NCI-H1436 treated with DMSO at 0.1 percent for 48 hours (cell line): ENCODE measurements at regions not wholly inside any gene's neighbourhood (a gene's known extent, or its start where the extent isn't known, plus 50 kb on each side); places are given as distances from the start of the nearest gene placed in this dataset.

ENCODE experiments used
- DNase-seq: peaks from one replicate; lab custom pipeline; 2025; lab: John Stamatoyannopoulos, UW

GRCh38 chr22:26732284-26732683 lies 74.9 kb downstream of the MIAT start:
- DNase-seq = no peak

DNA sequence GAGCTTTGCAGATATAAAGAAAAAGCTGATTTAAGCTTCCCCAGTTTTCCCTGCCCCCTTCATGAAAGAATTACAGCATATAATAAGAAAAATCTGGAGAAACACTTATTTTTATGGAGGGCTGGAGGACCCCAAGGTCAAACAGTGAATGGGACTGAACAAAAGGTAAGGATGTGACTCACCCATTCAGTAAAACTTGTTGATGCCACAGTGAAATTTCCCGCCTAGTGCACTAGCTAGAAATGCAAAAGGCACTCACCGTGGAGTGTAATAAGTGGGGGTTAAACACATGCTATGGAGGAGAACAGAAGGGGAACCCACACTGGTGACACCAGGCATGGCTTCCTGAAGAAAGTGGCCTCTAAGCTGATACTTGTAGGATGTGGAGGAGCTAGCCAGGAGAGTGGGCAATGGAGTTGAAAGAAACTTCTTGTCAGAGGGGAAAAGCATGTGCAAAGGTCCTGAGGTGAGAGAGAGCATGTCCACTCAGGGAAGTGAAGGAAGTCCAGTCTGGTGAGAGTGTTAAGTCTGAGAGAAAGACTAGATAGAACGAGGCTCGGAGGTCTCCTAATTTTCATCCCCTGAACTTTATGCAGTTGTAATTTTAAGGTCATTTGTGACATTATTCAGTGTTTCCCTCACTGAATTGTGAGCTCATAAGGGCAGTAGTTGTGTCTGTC lies 77.1 kb downstream of the MIAT start:
- no peak for DNase-seq

DNA sequence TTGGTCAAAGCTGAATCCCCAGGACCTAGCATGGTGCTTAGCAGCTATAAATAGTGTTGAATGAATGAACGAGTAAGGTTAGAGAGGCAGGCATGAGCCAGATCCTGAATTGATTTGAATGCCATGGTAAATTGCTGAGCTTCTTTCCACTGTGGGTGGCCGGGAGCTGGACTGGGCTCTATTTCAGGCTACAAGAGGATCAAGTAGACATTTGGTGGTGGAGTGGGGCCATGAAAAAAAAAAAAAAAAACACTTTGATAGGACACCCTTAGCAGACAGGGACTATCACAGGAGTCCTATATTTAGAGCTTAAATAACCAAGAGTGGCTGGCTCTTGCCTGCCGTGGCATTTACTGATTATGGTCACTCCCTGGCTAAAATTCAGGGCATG lies 77.6 kb downstream of the MIAT start:
- no peak for DNase-seq

GRCh38 chr22:26737262-26737661 lies 79.9 kb downstream of the MIAT start:
- DNase-seq = no peak

GRCh38 chr22:26740253-26740652 lies 82.9 kb downstream of the MIAT start:
- no peak for DNase-seq

DNA sequence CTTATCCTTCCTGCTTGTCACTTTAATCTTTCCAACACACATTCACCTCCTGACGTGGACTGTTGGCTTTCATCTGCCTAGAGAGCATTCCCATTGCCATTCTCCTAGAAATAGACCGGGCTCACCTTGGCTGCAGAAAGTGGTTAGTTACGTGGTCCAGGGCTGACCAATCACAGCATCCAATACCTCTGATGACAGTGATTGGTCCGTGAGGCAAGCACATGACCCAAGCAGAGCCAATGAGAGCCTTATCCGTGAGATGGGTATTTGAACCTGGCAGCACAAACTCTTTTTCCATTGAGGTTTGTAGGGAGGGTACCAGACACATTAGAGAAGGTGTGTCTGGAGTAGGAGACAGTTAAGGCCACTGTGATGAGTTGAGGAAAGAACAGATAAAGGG lies 85.8 kb downstream of the MIAT start:
- DNase-seq = no peak

DNA sequence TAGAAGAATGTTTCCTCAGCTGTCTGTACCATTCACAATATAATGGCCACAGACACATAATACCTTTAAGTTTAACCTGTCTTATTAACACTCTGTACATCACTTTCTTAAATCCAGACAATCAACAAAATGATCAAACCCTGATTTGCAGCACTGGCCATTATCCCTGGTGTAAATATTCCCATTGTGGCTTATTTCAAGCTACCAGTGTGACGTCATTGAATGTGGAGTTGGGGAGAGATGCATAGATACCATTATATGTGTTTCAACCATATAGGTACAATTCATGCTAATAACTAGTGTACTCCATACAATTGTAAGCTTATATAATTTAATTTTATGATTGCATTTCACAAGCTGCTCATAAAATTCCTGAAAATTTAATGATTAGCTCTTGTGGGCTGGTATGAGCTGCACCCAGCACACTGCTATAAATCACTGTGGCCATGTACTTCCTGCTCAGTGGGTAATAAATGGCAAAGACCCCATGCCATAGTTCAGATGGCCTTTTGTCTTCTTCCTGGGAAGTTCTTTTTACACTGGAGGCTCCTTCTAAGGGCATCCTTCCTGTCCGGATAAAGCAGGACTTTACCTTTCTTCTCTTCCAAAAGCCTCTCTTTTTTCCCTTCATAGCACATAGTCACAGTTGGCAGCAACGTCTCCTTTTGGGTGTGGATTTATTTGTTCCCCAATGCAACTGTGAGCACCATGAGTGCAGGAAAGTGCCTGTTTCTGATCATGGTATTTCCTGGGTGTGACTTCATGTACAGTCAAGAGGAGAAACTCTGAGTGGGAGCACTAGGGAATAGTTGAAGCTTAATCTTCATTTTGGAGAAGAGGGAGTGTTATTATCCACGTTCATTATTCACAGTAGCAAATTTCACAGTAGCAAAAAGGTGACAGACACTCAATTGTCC lies 87.8 kb downstream of the MIAT start:
- DNase-seq = no peak

DNA sequence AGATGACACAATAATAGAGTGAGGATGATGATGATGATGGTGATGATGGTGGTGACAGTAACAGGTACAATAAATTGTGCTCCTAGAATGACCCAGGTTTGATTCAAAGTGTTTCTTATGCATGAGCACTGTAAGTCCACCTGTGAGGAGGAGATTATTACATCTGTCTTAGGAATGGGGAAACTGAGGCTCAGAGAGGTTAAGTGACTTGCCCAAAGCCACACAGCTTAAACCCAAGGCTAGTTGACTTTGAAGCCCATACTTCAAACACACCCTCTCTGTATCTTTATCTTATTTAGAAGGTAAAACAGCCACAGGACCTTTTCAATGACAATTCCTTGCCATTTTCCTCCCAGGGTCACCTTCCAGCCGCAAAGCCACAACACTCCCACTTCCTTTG lies 88.9 kb downstream of the MIAT start:
- no peak for DNase-seq

GRCh38 chr22:26748845-26749244 lies 91.5 kb downstream of the MIAT start:
- no peak for DNase-seq

DNA sequence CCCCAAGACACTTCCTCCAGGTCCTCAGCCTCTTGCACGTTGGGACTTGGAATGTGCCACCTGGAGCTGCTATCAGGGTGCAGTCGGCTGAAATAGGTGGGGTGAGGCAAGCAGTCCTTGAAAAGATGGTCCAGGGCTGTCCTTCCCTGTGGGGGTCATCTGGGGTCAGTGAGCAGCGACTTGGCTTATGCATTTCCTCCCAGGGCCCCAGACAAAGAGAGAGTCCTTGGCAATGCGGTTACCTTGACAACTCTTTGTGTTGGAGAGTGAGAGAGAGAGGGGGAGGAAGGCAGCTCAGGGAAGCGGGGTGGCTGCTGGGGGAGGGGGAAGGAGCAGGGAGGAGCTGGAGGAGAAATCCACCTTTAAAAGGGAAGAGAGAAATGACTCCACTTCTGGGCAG lies 93.8 kb downstream of the MIAT start:
- no peak for DNase-seq

DNA sequence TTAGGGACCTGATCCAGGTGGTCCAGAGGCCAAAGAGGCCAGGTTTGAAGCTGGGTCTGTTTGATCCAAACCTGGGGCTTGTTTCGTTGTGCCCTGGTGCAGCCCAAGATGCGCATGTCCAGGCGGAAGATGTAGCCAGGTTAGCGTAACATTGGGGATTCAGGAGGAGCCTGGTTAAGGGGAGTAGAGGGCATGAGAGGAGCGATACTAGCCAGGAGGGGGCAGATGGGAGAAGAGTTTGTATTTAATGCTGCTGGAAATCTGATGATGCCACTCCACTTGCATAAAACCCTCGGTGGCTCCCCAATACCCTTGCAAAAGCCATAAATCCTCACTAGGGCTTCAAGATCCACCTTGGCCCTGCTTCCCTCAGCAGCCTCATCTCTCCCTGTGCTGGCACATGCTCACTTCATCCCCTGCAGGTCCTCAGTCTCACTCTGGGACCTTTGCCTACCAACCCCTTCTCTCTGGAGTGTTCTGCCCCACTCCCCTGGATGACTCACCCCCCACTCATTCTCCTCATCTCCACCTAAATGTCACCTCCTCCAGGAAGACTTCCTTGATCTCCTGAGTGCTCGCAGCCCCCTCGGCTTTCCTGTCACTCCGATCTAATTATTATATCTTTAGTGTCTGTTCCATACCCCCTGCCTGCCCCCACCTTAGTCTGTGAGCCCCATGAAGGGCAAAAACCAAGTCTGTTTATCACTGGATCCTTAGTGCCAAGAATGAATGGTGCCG lies 95.9 kb downstream of the MIAT start:
- DNase-seq = no peak

GRCh38 chr22:26756675-26757293 lies 99.4 kb downstream of the MIAT start:
- DNase-seq = no peak

- DNase-seq = no peak
Observed at GRCh38 chr22:26757496-26757895, 100.1 kb downstream of the MIAT start.

GRCh38 chr22:26762503-26763472 lies 105.4 kb downstream of the MIAT start:
- DNase-seq = no peak

DNA sequence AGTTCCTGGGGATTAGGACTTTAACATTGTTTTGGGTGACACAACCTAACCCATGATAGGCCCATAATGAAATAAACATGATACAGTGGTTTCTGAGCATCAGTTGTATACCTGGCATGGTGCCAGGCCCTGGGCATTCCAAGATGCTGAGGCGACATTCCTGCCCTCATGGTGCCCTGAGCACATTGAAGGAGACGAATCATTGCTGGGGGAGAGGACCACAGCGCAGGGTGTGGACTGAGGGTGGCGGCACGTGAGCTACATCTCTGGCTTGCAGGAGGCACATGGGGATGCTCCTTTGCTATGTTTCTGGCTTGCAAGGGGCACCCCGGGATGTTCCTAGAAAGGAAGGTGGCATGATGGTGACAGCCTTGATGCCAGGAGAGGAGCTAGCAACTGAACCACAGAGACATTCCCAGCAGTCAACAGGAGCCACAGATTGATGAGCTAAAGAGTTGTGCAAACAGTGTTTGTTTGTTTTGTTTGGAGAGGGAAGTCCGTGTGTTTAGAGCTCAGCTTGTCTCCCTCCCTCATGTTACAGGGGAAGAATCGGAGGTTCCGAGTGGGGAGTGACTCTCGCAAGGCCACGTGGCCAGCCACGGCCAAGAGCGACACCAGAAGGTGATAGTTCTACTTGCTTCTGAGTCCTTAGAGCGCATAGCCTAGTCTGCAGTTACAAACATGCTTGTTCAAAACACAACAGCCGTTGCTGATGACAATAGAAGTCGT lies 106.4 kb downstream of the MIAT start:
- DNase-seq = no peak

- DNase-seq = no peak
Observed at GRCh38 chr22:26766510-26767350, 109.3 kb downstream of the MIAT start.

GRCh38 chr22:26767351-26768155 lies 110.2 kb downstream of the MIAT start:
- DNase-seq = no peak

GRCh38 chr22:26768156-26768515 lies 110.7 kb downstream of the MIAT start:
- no peak for DNase-seq

- no peak for DNase-seq
Observed at GRCh38 chr22:26768952-26769351, 111.6 kb downstream of the MIAT start.
